T-cell (primary cell): ENCODE measurements at regions not wholly inside any gene's neighbourhood (a gene's known extent, or its start where the extent isn't known, plus 50 kb on each side); places are given as distances from the start of the nearest gene placed in this dataset.
"Not testable (repeated sequence)": the region's sequence is repeated elsewhere in the genome, so short reads cannot be mapped to it uniquely, and the experiment has no call there.

ENCODE experiments used
- ATAC-seq, 4 experiments: fragments of 200-7000 bp in 3 of 4; fragments of 150-1000 bp in 1 of 4; cut with Tn5 transposase; replicated peaks in 1 of 4; 1 replicate in 3 of 4; 2 replicates in 1 of 4; pipeline ENCODE4 v1.10.0; 2021; ENCODE audit warnings: moderate library complexity in 3 of 4, mild to moderate bottlenecking in 2 of 4, moderate number of reproducible peaks in 1 of 4
- CTCF ChIA-PET, 2 donors: fragments of 300-600 bp; sonication (Branson Sonifier 250); formaldehyde crosslinking; loops; one replicate each; lab custom pipeline; 2022; ENCODE audit warnings: antibody characterized with exemption in 2 of 2; lab: Charles Lee
- POLR2A ChIA-PET, 2 donors: fragments of 300-600 bp; sonication (Branson Sonifier 250); formaldehyde crosslinking; loops; one replicate each; lab custom pipeline; 2022; ENCODE audit warnings: antibody characterized with exemption in 2 of 2; lab: Charles Lee
- DNase-seq, 35 experiments: peaks; one replicate each; pipeline versions ENCODE4 v3.0.0 to v3.0.0-alpha.2; 2013 to 2023
- H3K27ac ChIP-seq: one replicate; pipeline ENCODE4 v1.5.1; 2013; ENCODE audit warnings: low read length
- H3K27me3 ChIP-seq, 2 experiments: replicated peaks in 1 of 2; 1 replicate in 1 of 2; 2 replicates in 1 of 2; pipeline versions ENCODE4 v1.6.1 to v1.7.0; 2013; ENCODE audit warnings: low read length in 1 of 2, mixed read lengths in 1 of 2; ENCODE audit not compliant: control insufficient read depth in 2 of 2, insufficient read depth in 2 of 2; ENCODE audit errors: extremely low read depth in 1 of 2
- H3K36me3 ChIP-seq, 2 donors: 1 replicate in 1 of 2; 2 replicates in 1 of 2; pipeline versions ENCODE4 v1.6.1 to v1.7.0; 2013; ENCODE audit warnings: low read length in 1 of 2; ENCODE audit not compliant: control insufficient read depth in 2 of 2, insufficient read depth in 1 of 2; ENCODE audit errors: extremely low read depth in 1 of 2
- H3K4me1 ChIP-seq, 2 experiments: 1 replicate in 1 of 2; 2 replicates in 1 of 2; pipeline versions ENCODE4 v1.6.1 to v1.7.0; 2013; ENCODE audit warnings: low read length in 2 of 2, mixed read lengths in 1 of 2; ENCODE audit not compliant: insufficient read depth in 2 of 2, control insufficient read depth in 1 of 2; ENCODE audit errors: extremely low read depth in 1 of 2
- H3K4me3 ChIP-seq, 2 donors: 1 replicate in 1 of 2; 2 replicates in 1 of 2; pipeline versions ENCODE4 v1.5.1 to v1.7.0; 2013; ENCODE audit warnings: mild to moderate bottlenecking in 2 of 2, low read length in 1 of 2, moderate library complexity in 1 of 2; ENCODE audit not compliant: control insufficient read depth in 1 of 2; ENCODE audit errors: extremely low read depth in 1 of 2
- H3K9me3 ChIP-seq: 2 replicates; pipeline ENCODE4 v1.7.0; 2013
- H3K27ac Mint-ChIP-seq, 2 donors: one replicate each; pipeline ENCODE4 v1.8.0; 2020 to 2021; ENCODE audit warnings: mild to moderate bottlenecking in 2 of 2, mixed read lengths in 2 of 2
- H3K27me3 Mint-ChIP-seq, 2 donors: one replicate each; pipeline ENCODE4 v1.8.0; 2021 to 2022; ENCODE audit warnings: mixed read lengths in 2 of 2
- H3K36me3 Mint-ChIP-seq: one replicate; pipeline ENCODE4 v1.8.0; 2021; ENCODE audit warnings: mixed read lengths
- H3K4me1 Mint-ChIP-seq, 3 donors: one replicate each; pipeline ENCODE4 v1.8.0; 2020 to 2022; ENCODE audit warnings: mixed read lengths in 3 of 3, mild to moderate bottlenecking in 1 of 3
- H3K4me3 Mint-ChIP-seq, 3 donors: one replicate each; pipeline ENCODE4 v1.8.0; 2020 to 2022; ENCODE audit warnings: mild to moderate bottlenecking in 3 of 3, mixed read lengths in 3 of 3, moderate library complexity in 3 of 3
- H3K9me3 Mint-ChIP-seq, 3 donors: one replicate each; pipeline ENCODE4 v1.8.0; 2020 to 2022; ENCODE audit warnings: mixed read lengths in 3 of 3
- WGBS: methylation state at CpG from one replicate; pipeline ENCODE4 v1.1.5; 2013; ENCODE audit warnings: missing lambda C conversion rate; ENCODE audit not compliant: insufficient coverage; 5-methylcytosine and 5-hydroxymethylcytosine counted together

- H3K27ac ChIP-seq, ATAC-seq, H3K9me3 Mint-ChIP-seq, DNase-seq, H3K4me1 ChIP-seq, H3K4me3 ChIP-seq, H3K36me3 Mint-ChIP-seq, H3K27me3 ChIP-seq, H3K4me1 Mint-ChIP-seq, H3K27ac Mint-ChIP-seq, H3K4me3 Mint-ChIP-seq, H3K36me3 ChIP-seq, H3K9me3 ChIP-seq, CTCF ChIA-PET: not testable (repeated sequence)
- peaks cover 13 to 22% of the 10 kb centered on the region in 2 donors for H3K27me3 Mint-ChIP-seq
- POLR2A ChIA-PET, result interaction anchor here in 1 of 2 donors (0.6 kb wide), 1 partner anchor 10 kb away, joined by 4 read pairs; no protein-coding TSS in a partner anchor
- no CpG with 5 or more reads among the region's 4 CpGs for WGBS
These were observed 639.0 kb downstream of the IRS1 start for GRCh38 chr2:226160617-226161016.

GRCh38 chr2:226159875-226160479 is 639.6 kb downstream of the IRS1 start:
- H3K36me3 ChIP-seq, result no peaks in the 10 kb centered on the region
- Mint-ChIP-seq H3K27ac (no peak overlapping the region), H3K4me3 (no peak overlapping the region), H3K4me1 (no peaks in the 10 kb centered on the region), H3K9me3 (no peaks in the 10 kb centered on the region), H3K27me3 (peaks cover 15 to 28% of the 10 kb centered on the region in 2 donors), H3K36me3 (no peaks in the 10 kb centered on the region)
- H3K27ac ChIP-seq, result no peak overlapping the region
- no peaks in the 10 kb centered on the region for H3K9me3 ChIP-seq
- CTCF ChIA-PET, result no interaction called here
- no peaks in the 10 kb centered on the region for H3K27me3 ChIP-seq
- no CpG with 5 or more reads among the region's 4 CpGs for WGBS
- H3K4me3 ChIP-seq, result no peak overlapping the region
- ATAC-seq (no peak), DNase-seq (no peak)
- POLR2A ChIA-PET, result no interaction called here
- H3K4me1 ChIP-seq, result no peaks in the 10 kb centered on the region

- DNase-seq (no peak), ATAC-seq (no peak)
- 100% methylated on average over 2 of the region's 2 CpGs for WGBS
- no peak overlapping the region for H3K27ac ChIP-seq
- H3K27me3 ChIP-seq, result no peaks in the 10 kb centered on the region
- POLR2A ChIA-PET, result no interaction called here
- Mint-ChIP-seq H3K27ac (no peak overlapping the region), H3K4me1 (no peaks in the 10 kb centered on the region), H3K9me3 (no peaks in the 10 kb centered on the region), H3K4me3 (no peak overlapping the region), H3K36me3 (no peaks in the 10 kb centered on the region), H3K27me3 (peaks cover 15 to 27% of the 10 kb centered on the region in 2 donors)
- CTCF ChIA-PET, result no interaction called here
- no peaks in the 10 kb centered on the region for H3K36me3 ChIP-seq
- no peak overlapping the region for H3K4me3 ChIP-seq
- H3K9me3 ChIP-seq, result no peaks in the 10 kb centered on the region
- no peaks in the 10 kb centered on the region for H3K4me1 ChIP-seq
These were observed 640.7 kb downstream of the IRS1 start for GRCh38 chr2:226158940-226159339.

GRCh38 chr2:226158229-226158628 is 641.4 kb downstream of the IRS1 start:
- H3K4me3 ChIP-seq, result no peak overlapping the region
- Mint-ChIP-seq H3K9me3 (no peaks in the 10 kb centered on the region), H3K4me3 (no peak overlapping the region), H3K4me1 (no peaks in the 10 kb centered on the region), H3K27me3 (peaks cover 15 to 27% of the 10 kb centered on the region in 2 donors), H3K36me3 (no peaks in the 10 kb centered on the region), H3K27ac (no peak overlapping the region)
- H3K27me3 ChIP-seq, result no peaks in the 10 kb centered on the region
- no peaks in the 10 kb centered on the region for H3K36me3 ChIP-seq
- ATAC-seq (no peak), DNase-seq (no peak)
- WGBS, result no CpG with 5 or more reads among the region's 1 CpG
- no peaks in the 10 kb centered on the region for H3K9me3 ChIP-seq
- CTCF ChIA-PET, result no interaction called here
- no peak overlapping the region for H3K27ac ChIP-seq
- no peaks in the 10 kb centered on the region for H3K4me1 ChIP-seq
- POLR2A ChIA-PET, result no interaction called here

GRCh38 chr2:226155093-226155875 is 644.3 kb downstream of the IRS1 start:
- no peak overlapping the region for H3K4me3 ChIP-seq
- H3K27ac ChIP-seq, result no peak overlapping the region
- no peaks in the 10 kb centered on the region for H3K9me3 ChIP-seq
- H3K9me3 Mint-ChIP-seq, result no peaks in the 10 kb centered on the region
- H3K36me3 ChIP-seq, result no peaks in the 10 kb centered on the region
- DNase-seq (no peak), ATAC-seq (no peak)
- CTCF ChIA-PET, result no interaction called here
- H3K4me1 ChIP-seq, result no peaks in the 10 kb centered on the region
- WGBS, result no CpG with 5 or more reads among the region's 5 CpGs
- H3K27me3 Mint-ChIP-seq, result peaks cover 15 to 30% of the 10 kb centered on the region in 2 donors
- POLR2A ChIA-PET, result no interaction called here
- no peaks in the 10 kb centered on the region for H3K27me3 ChIP-seq
- no peak overlapping the region for H3K27ac Mint-ChIP-seq
- H3K4me1 Mint-ChIP-seq, result no peaks in the 10 kb centered on the region
- H3K36me3 Mint-ChIP-seq, result no peaks in the 10 kb centered on the region
- H3K4me3 Mint-ChIP-seq, result no peak overlapping the region

- ChIA-PET POLR2A (no interaction called here), CTCF (no interaction called here)
- H3K27ac Mint-ChIP-seq, result no peak overlapping the region
- Histone ChIP-seq H3K4me3 (no peak overlapping the region), H3K4me1 (no peaks in the 10 kb centered on the region), H3K36me3 (no peaks in the 10 kb centered on the region), H3K27ac (no peak overlapping the region), H3K27me3 (no peaks in the 10 kb centered on the region), H3K9me3 (no peaks in the 10 kb centered on the region)
- H3K9me3 Mint-ChIP-seq, result no peaks in the 10 kb centered on the region
- WGBS, result 17% methylated on average over 2 of the region's 3 CpGs
- no peak overlapping the region for H3K4me3 Mint-ChIP-seq
- H3K36me3 Mint-ChIP-seq, result no peaks in the 10 kb centered on the region
- no peak for DNase-seq
- peaks cover 13 to 28% of the 10 kb centered on the region in 2 donors for H3K27me3 Mint-ChIP-seq
- no peaks in the 10 kb centered on the region for H3K4me1 Mint-ChIP-seq
- no peak for ATAC-seq
These were observed 645.0 kb downstream of the IRS1 start for GRCh38 chr2:226154610-226155009.
